Muscle of back (tissue), 3 donors: ENCODE measurements at regions not wholly inside any gene's neighbourhood (a gene's known extent, or its start where the extent isn't known, plus 50 kb on each side); places are given as distances from the start of the nearest gene placed in this dataset.
A peak's percentile ranks its signal among the peaks of the same experiment; 100 is the strongest.
"Not testable (repeated sequence)": the region's sequence is repeated elsewhere in the genome, so short reads cannot be mapped to it uniquely, and the experiment has no call there.

Experiments used
- DNase-seq, 3 donors: peaks; one replicate each; pipeline versions ENCODE4 v3.0.0 to v3.0.0-alpha.2; 2013

DNA sequence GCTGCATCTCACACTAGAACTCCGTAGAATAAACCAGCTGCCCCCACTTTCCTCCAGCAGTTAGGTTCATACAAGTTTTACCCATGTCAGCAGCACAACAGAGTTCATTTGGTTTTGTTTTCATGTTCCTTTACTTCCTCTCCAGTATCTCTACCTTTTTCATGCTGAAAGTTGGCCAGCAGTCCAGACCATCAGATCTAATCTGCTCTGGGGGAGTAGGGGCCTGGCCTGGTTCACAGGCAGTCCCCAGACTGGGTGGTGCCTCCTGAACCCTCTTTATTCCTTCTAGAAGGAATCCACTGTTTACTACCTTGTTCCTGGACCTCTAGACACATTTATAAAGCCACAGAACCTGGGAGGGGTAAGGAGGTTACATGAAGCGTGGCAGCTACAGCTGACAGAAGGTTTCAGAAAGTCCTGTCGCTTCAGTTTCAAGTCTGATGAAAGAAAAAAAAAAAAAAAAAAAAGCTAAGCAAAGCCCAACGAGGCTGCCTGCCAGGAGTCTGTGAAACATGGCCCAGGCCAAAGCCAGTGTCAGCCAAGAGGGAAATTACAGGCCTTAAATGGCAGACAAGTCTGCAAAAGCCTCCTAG lies 184.6 kb upstream of the JUN start:
- DNase-seq = peak; percentile 62 to 85 (median 84)

DNA sequence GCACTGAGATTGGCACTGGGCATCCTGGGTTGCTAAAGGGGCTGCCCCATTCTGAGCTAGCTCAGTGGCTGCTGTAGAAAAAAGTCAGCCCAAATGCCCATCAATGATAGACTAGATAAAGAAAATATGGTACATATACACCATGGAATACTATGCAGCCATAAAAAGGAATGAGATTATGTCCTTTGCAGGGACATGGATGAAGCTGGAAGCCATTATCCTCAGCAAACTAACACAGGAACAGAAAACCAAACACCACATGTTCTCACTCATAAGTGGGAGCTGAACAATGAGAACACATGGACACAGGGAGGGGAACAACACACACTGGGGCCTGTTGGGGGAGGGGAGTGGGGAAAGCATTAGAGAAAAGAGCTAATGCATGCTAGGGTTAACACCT lies 185.3 kb upstream of the JUN start:
- not testable (repeated sequence) for DNase-seq

GRCh38 chr1:58971629-58972140 lies 187.8 kb upstream of the JUN start:
- DNase-seq = no peak

DNA sequence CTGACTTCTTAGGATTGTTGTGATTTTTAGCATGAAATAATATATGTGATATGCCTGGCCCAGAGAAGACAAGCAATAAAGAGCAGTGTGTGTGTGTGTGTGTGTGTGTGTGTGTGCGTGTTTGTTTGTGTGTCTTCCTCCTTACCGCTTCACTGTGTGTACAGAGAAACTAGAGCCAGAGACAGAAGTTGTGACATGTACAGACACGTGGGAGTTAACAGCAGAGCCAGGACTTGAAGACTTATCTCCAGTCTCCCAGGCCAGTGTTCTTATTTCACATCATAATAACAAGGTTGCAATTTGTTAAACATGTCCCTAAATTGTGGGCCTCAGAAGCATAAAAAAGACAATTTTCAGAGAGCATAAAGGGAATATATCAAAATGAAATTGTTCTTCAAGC lies 192.0 kb upstream of the JUN start:
- no peak for DNase-seq

GRCh38 chr1:58976294-58976693 lies 192.4 kb upstream of the JUN start:
- no peak for DNase-seq

GRCh38 chr1:58977598-58977997 lies 193.8 kb upstream of the JUN start:
- no peak for DNase-seq

DNA sequence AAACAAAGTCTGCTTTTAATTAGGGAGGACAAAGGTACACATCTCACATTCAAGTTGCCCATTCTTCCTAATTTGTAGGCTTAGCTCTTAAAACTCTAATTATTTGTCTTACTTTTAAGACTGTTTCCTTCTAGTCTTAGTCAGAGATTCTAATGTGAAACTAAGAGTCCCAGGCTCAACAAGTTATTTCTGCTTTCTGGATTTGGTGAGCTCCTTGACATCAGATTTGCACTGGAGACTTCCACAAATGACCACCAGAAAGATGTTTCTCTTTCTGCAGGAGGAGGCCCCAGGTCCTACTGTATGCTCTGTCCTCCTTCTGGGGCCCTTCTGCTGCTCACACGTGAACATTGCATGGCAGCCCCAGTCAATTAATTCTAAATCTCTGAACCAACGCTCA lies 194.2 kb upstream of the JUN start:
- DNase-seq = no peak

- peak in 1 of 3 donors; percentile 36 for DNase-seq
These were observed 195.2 kb upstream of the JUN start for GRCh38 chr1:58979086-58979485.

GRCh38 chr1:58979677-58980076 lies 195.8 kb upstream of the JUN start:
- DNase-seq = no peak

DNA sequence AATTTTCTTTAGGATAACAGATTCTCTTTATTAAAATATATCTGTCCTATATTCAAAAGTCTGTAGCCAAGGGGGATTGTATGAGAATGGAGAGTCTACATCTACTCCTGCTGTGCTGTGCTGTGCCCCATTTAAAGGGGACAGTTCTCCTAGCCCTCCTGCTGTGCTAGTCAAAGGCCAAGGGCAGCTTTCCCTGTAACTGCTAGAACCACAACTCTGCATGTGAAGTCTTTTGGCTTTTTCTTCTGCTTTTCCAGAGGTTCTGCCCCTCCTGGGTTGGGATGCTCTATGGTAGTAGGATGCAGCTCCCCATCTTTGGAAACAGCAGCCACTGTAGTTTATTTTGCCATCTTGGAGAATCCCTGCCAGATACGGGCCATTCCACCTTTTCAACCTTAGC lies 197.5 kb upstream of the JUN start:
- DNase-seq = no peak

- peak; percentile 36 to 53 (median 52) for DNase-seq
These were observed 198.6 kb upstream of the JUN start for GRCh38 chr1:58982259-58982998.

DNA sequence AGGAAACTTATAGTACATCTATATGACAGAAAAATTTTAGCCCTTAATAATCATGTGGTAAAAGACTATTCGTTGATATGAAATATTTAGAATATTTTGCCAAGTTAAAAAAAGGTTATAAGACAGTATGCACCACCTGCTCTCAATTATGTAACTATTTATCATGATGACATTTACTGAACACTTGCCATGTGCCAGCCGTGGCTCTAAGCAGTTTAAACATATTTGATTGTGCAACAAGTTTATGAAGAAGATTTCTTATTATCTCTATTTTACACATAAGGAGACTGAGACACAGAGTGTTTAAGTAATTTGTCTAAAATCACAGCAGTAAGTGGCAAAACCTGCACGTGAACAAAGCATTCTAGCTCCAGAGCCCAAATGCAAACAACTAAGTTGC lies 199.3 kb upstream of the JUN start:
- peak; percentile 19 to 61 (median 59) for DNase-seq

GRCh38 chr1:58983633-58984245 lies 199.9 kb upstream of the JUN start:
- peak; percentile 24 to 51 (median 32) for DNase-seq

DNA sequence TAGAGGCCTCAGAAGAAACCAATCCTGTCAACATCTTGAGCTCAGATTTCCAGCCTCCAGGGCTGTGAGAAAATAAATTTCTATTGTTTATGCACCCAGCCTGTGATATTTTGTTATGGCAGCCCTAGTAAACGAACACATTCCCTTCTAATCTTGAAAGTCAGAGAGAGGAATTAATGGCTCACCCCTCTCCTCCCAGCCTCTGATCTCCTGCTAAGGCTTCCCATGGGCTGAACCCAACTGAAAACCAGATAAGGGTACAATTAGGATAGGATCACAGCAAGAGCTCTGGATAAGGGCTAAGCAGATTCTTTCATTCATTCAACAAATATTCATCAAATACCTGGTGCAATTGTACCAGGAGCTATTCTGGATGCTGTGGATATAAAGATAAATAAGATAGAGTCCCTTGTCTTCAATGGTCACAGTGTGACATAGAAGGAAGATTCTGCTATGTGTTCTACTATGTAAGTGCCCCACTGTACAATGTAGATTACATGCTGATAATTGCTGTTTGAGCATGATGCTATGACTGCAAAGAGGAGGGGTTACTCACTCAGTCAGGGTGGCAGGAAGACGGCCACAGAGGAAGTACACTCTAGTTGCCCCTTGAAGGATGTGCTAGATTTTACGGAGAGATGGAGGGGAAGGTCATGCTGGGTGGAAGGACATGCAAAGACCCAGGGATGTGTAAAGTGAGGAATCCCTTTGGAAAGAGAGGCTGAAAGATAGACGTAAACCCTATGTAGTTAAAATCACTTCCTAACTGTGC lies 203.3 kb upstream of the JUN start:
- DNase-seq = no peak

GRCh38 chr1:58988752-58989151 lies 204.9 kb upstream of the JUN start:
- no peak for DNase-seq

DNA sequence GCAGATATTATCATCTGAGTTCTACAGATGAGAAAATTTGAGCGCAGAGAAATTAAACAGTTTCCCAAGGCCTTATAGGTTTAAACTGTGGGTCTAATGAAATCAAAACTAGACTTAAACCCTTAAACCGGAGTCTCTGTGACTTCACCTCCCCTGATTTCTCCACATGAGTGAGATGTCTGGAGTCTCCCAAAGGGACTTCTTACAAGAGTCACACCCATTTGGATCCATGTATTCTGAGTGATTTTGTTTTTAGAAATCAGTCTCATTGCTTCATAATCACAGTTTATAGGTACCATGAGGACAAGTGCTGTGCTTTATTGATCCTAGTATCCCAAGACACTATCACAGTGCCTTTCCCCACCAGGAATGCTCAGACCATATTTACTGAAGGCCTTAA lies 206.0 kb upstream of the JUN start:
- no peak for DNase-seq

DNA sequence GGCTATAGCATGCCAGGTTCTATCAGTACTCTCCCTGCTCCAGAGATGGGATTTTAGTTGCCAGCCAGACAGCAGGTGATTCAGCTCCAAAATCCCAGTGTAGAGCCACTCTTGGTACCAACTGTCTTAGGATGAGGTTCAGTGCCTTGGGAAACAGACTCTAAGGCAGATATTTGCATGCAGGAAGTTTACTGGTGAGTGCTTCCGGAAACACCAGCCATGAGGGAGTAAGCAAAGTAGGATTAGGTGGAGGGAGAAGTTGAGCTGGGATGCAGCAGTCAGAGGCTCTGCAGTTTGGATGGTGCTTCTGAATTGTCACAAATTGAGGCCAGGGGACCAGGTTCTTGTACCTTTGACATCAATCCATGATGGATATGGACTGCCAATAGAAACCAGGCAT lies 207.5 kb upstream of the JUN start:
- no peak for DNase-seq

DNA sequence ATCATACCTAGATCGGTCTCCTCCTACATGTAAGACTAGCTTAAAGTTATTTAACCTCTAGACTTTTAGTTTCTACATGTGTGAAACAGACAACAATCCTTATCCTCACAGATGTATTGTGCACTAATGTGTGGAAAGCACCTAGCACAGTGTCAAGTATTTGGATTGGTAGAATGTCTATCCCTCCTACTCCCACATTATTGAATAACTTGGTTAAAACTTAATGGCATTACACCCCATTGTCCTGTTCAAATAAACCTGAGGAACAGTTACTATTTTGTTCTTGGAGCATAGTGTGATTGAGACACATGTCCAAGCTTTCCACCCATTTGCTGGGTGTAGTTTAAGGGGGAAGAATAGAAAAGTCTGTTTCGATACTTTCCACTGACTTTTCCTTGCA lies 208.8 kb upstream of the JUN start:
- DNase-seq = no peak

DNA sequence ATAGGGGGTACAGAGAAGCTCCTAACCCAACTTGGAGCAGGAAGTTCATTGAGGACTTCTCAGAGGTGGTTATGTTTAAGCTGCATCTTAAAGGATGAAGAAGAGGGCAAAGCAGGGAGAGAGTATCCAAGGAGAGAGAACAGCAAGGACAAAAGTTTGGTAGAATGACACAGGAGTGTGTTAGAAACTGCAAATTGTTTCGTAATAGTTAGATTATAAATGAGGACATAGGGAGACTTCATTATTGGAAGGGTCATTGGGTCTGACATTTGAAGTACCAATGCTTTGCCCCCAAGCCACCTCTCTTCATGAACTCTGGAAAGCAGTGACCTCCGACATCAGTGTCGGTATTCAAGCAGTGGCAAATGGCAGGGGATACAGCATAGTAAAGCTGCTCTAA lies 209.6 kb upstream of the JUN start:
- no peak for DNase-seq

- peak in 1 of 3 donors; percentile 23 for DNase-seq
These were observed 210.8 kb upstream of the JUN start for GRCh38 chr1:58994664-58995063.

GRCh38 chr1:58996341-58997059 lies 212.7 kb upstream of the JUN start:
- no peak for DNase-seq

DNA sequence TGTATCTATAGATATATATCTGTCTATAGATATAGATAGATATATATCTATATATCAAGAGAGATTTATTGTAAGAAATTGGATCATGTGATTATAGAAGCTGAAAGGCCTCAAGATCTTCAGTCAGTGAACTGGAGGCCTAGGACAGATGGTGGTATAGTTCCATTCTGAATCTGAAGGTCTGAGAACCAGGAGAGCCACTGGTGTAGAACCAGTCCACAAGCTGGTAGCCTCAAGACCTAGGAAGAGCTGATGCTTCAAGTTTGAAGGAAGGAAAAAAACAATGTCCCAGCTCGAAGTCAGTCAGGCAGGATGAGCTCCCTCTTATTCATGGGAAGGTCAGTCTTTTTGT lies 213.2 kb upstream of the JUN start:
- DNase-seq = no peak
